SW 1271 (cell line): ENCODE measurements at regions not wholly inside any gene's neighbourhood (a gene's known extent, or its start where the extent isn't known, plus 50 kb on each side); places are given as distances from the start of the nearest gene placed in this dataset.

Experiments used
- DNase-seq, 2 experiments: peaks; one replicate each; lab custom pipeline; 2025; lab: John Stamatoyannopoulos, UW

DNA sequence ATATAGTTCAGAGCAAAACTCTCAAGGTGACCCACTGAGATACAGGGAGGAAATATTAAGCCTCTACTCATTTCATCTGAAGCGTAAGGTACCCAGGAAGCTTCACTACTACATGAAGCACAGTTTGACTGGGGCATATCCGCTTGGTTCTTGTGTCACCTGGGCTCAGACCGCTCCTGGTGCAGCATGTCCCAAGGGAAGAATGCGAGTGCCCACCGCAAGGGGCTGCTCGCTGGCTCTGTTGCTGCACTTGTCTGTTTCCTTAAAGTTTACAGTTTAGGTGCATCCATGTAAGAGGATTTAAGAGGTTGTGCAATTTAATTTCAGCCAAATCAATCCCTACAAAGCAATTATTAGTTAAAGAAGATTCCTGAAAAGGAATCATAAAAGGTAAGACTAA is 507.8 kb downstream of the FBXO15 start:
- DNase-seq = no peak

- peak in 1 of 2 experiments; percentile 14 for DNase-seq
These were observed 508.9 kb downstream of the FBXO15 start for GRCh38 chr18:73638709-73639108.

- no peak for DNase-seq
These were observed 511.3 kb downstream of the FBXO15 start for GRCh38 chr18:73636355-73636754.

DNA sequence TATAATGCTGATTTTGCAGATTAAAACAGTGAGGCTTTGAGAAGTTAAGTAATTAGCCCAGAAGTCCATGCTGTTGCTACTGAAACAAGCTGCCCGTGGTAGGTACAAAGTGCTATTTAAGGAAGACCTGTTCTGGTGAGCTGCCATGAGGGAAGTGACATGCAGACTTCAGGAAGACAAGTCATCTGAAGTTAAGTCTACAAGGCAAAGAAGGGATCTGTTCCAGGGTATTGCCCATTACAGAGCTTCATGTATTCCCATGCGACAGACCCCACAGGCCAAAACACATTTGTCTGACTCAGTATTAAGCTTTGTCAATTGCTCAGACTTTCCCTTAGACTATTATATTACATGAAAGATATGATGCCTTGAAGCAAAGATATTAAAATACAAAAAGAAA is 520.8 kb downstream of the FBXO15 start:
- DNase-seq = no peak

- no peak for DNase-seq
These were observed 521.4 kb downstream of the FBXO15 start for GRCh38 chr18:73626221-73626620.

- no peak for DNase-seq
These were observed 526.5 kb downstream of the FBXO15 start for GRCh38 chr18:73621091-73621490.

GRCh38 chr18:73617981-73618380 is 529.7 kb downstream of the FBXO15 start:
- no peak for DNase-seq

GRCh38 chr18:73615506-73615905 is 532.1 kb downstream of the FBXO15 start:
- DNase-seq = no peak

DNA sequence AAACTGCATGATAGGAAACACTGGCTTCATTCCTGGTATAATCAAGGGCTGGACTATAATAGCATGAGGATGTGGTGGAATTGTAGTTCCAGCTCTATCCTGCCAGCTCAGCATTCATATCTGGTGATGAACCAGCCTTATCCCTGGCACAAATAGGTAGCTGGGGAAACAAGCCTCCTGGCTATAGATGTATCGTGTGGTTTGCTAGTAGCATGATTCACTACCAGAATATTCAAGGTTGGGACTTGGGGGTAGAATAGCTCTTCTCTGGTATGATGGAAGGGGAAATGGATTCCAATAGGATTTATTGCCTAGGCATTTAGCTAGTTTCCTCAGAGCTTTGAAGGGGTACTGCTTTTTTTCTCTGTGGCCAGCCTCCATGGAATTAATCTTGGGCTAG is 532.8 kb downstream of the FBXO15 start:
- DNase-seq = peak in 1 of 2 experiments; percentile 28

GRCh38 chr18:73613706-73614340 is 533.8 kb downstream of the FBXO15 start:
- no peak for DNase-seq

DNA sequence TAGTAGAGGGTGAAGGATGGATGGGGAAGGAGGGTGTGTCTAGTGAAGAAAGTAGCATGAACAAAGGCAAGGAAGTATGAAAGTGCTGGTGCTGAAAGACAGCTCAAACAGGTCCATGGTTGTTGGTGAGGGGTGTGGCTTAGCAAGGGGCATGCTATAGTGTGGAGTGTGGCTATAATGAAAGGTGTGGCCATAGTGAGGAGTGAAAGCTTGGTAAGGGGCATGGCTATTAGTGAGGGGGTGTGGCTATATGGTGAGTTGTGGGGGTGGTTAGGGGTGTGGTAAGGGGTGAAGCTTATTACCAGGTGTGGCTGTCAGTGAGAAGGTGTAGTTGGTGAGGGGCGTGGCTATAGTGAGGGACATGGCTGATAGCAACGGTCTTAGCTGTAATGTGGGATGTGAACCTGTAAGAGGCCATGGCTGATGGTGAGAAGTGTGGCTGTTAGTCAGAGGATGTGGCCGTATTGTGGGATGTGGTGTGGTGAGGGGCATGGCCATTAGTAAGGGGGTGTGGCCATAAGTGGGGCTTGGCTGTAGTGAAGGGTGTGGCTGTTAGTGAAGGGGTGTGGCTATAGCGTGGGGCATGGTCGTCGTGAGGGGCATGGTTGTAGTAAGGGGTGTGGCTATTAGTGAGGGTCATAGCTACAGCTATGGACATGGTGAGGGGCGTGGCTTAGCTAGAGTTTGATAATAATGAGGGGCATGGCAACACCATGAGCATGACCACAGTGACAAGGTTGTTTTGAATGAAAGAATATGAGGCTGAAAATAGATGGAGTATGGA is 549.6 kb downstream of the FBXO15 start:
- DNase-seq = no peak

GRCh38 chr18:73594749-73595148 is 552.9 kb downstream of the FBXO15 start:
- DNase-seq = no peak

DNA sequence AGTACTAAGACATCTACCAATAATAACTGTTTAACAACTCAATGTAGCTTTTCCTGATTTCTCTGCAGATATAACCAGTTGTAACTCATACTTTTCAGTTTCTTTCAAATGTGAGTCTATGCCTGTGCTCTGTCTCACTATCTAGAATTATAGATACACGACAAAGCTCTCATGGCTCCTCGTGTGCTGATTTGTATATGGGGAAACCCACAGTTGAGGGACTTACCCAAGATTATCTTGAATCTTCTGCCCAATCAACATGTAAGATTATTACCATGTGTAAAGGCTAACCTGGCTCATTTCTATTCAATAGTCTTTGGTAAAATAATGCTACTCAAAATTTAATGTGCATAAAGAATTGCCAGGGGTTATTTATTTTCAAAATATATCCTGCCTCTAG is 554.4 kb downstream of the FBXO15 start:
- no peak for DNase-seq

DNA sequence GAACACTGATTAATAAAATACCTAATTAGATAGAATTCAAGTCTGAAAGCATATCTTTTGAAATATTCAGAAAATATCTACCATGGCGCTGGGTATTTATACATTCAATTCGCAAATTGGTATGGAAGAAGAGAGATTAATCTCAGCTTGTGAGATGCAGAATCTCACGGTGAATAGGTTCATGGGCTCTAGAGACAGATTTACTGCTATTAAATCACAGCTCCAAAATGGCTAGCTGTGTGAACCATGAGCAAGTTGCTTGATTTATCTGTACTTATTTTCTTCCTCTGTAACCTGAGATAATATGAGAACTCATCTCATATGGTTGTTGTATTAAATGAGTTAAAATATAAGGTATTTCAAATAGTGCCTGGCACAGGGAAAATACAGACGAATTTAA is 556.7 kb downstream of the FBXO15 start:
- no peak for DNase-seq

GRCh38 chr18:73579698-73580097 is 567.9 kb downstream of the FBXO15 start:
- DNase-seq = no peak

DNA sequence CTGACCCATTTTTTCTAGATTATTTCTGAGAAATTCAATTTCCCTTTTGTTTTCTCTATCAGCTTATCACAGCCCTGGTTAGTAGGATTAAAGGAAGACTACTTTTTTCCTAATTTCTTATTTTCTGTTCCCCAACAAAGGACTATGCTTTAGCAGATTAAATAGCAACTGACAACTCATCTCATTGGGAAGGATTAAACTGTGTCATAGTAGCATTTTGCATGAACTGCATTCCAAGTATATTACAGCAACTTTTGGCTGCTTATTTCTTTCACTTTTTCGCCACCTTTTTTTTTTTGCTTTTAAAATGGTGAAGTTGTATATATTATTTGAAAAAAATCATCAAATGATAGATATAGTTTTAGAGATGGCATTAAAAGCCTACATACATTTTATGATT is 570.3 kb downstream of the FBXO15 start:
- DNase-seq = no peak

DNA sequence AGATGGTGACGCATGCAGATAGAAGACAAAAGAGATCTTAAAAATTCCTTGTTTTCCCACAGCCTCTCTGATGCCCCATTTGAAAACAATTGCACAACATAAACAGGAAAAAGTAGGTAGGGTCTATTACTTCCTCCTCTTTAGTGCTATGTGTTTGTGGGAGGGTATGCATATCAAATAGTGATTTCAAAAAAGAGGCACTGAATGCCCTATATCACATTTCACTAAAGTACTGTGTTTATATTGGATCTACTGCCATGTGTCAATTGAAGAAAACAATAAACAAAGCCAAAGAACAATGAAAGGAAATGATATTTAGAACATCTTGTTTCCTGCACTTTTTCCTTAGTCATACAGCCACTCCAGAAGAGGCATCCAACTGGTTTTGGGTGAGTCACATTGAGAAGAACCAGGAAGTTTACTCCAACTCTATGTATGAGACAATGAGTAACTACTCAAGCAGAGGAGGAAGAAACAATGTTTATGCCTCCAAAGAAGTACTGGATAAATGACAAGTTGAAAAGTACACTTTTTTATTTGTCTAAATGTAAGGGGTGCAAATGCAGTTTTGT is 583.6 kb downstream of the FBXO15 start:
- DNase-seq = peak in 1 of 2 experiments; percentile 6

DNA sequence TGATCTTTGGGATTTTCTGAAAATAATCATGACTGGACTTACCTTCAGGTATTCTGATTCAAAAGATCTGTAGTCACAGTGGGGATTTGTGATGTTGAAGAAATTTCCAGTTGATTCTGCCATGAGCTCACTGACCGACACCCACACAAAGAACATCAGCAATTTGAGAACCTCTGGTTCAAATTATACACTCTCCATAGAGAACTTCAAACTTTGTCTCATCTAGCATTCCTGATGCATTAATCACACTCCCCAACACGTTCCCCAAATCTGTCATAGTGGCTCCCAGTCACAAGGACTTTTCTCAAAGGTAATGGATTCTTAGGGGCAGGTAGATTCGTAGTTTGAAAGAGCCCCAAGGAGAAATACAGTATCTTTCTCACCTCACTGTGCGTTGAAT is 584.3 kb downstream of the FBXO15 start:
- DNase-seq = no peak

- DNase-seq = no peak
These were observed 590.7 kb downstream of the FBXO15 start for GRCh38 chr18:73556904-73557303.

- DNase-seq = no peak
These were observed 595.5 kb downstream of the FBXO15 start for GRCh38 chr18:73552171-73552570.

- DNase-seq = no peak
These were observed 596.4 kb downstream of the FBXO15 start for GRCh38 chr18:73551211-73551610.

DNA sequence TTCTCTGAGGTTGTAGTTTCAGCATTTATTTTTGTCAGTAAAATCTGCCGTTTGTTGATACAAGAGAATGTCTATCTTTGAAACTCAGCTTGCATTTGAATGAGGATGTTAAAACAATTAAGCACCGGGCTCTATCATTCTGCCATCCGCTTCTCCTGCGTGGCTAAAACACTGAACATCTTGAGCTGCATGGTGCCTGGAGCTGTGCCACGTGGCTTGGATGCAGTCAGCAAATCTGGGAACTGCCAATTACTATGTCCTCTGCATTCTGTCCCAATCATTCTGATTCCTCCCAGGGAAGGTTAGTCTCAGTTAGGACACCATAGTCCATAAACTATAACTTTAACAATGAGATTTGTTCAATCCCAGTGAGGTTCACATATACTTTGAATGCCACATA is 598.4 kb downstream of the FBXO15 start:
- no peak for DNase-seq

DNA sequence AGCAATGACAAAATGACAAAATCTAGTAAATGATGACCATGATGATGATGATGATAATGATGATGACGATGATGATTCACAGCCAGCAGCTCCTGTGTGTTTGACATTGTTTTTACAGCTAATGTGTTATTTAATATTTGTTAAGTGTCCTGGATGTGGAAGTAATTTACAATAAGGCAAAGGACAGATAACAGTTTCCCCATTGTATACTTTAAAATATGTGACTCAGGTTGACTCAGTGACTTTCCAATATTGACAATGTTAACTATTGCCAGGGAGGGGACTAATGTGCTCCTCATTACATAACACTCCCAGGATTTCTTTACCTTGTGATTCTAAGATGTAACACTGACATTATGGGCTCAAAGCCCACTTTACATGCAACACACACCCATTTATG is 602.2 kb downstream of the FBXO15 start:
- no peak for DNase-seq
